H1 (cell line): ENCODE measurements at regions not wholly inside any gene's neighbourhood (a gene's known extent, or its start where the extent isn't known, plus 50 kb on each side); places are given as distances from the start of the nearest gene placed in this dataset.

Experiments used
- CTCF ChIA-PET: fragments of 300-600 bp; sonication (Branson Sonifier 250); formaldehyde crosslinking; loops from one replicate; lab custom pipeline; 2021; ENCODE audit not compliant: partially characterized antibody; lab: Charles Lee
- POLR2A ChIA-PET: fragments of 300-600 bp; sonication (Branson Sonifier 250); formaldehyde crosslinking; loops from one replicate; lab custom pipeline; 2021; ENCODE audit warnings: inconsistent platforms; ENCODE audit not compliant: partially characterized antibody; lab: Charles Lee
- DNase-seq, 2 experiments: peaks; one replicate each; pipeline versions ENCODE4 v3.0.0 to v3.0.0-alpha.2; 2010 to 2022; ENCODE audit warnings: low spot score in 2 of 2, low read depth in 1 of 2, mixed read lengths in 1 of 2
- FAIRE-seq: peaks from 2 replicates; lab custom pipeline; 2011; peaks lifted over from hg19 to GRCh38; lab: Jason Lieb, UNC
- H2AFZ ChIP-seq: 2 replicates; pipeline ENCODE4 v1.8.1; 2012; ENCODE audit warnings: low read length, inconsistent platforms
- H2AK5ac ChIP-seq: 2 replicates; pipeline ENCODE4 v1.6.1; 2013; ENCODE audit warnings: low read depth, low read length
- H2BK120ac ChIP-seq: replicated peaks from 2 replicates; pipeline ENCODE3; 2013; ENCODE audit warnings: low read depth, low read length, inconsistent platforms
- H2BK12ac ChIP-seq: 2 replicates; pipeline ENCODE4 v1.6.1; 2013; ENCODE audit warnings: low read depth, low read length
- H2BK15ac ChIP-seq: 2 replicates; pipeline ENCODE4 v1.6.1; 2013; ENCODE audit warnings: low read length
- H2BK20ac ChIP-seq: 2 replicates; pipeline ENCODE4 v1.6.1; 2013; ENCODE audit warnings: low read length
- H2BK5ac ChIP-seq: 2 replicates; pipeline ENCODE4 v1.6.1; 2013; ENCODE audit warnings: low read depth, low read length
- H3K14ac ChIP-seq: 2 replicates; pipeline ENCODE4 v1.6.1; 2013; ENCODE audit warnings: inconsistent platforms; ENCODE audit not compliant: insufficient read length
- H3K18ac ChIP-seq: 2 replicates; pipeline ENCODE4 v1.6.1; 2013; ENCODE audit warnings: low read length; ENCODE audit errors: extremely low read depth
- H3K23ac ChIP-seq: 2 replicates; pipeline ENCODE4 v1.6.1; 2013; ENCODE audit warnings: inconsistent platforms; ENCODE audit not compliant: insufficient read length
- H3K23me2 ChIP-seq: 2 replicates; pipeline ENCODE4 v1.6.1; 2013; ENCODE audit warnings: low read depth, low read length
- H3K27ac ChIP-seq: 2 replicates; pipeline ENCODE4 v1.6.1; 2011; ENCODE audit warnings: low read depth, low read length, inconsistent platforms
- H3K27me3 ChIP-seq, 4 experiments: replicated peaks in 1 of 4; 1 replicate in 1 of 4; 2 replicates in 3 of 4; pipeline versions ENCODE4 v1.6.1 to v1.8.1; 2011 to 2013; ENCODE audit warnings: low read length in 3 of 4, mild to moderate bottlenecking in 3 of 4, inconsistent platforms in 2 of 4, mixed read lengths in 2 of 4, moderate library complexity in 1 of 4; ENCODE audit not compliant: control insufficient read depth in 3 of 4, insufficient read depth in 3 of 4; ENCODE audit errors: extremely low read depth in 1 of 4
- H3K36me3 ChIP-seq, 4 experiments: 2 replicates each; pipeline versions ENCODE4 v1.6.1 to v1.8.1; 2011 to 2013; ENCODE audit warnings: mild to moderate bottlenecking in 4 of 4, low read length in 3 of 4, moderate library complexity in 2 of 4, control low read depth in 1 of 4, inconsistent platforms in 1 of 4; ENCODE audit not compliant: insufficient read depth in 4 of 4, control insufficient read depth in 2 of 4
- H3K4ac ChIP-seq: replicated peaks from 2 replicates; pipeline ENCODE3; 2013; ENCODE audit warnings: low read length, low read depth, mixed read lengths, inconsistent platforms; ENCODE audit not compliant: insufficient read length
- H3K4me1 ChIP-seq, 4 experiments: replicated peaks in 1 of 4; 1 replicate in 1 of 4; 2 replicates in 3 of 4; pipeline versions ENCODE4 v1.6.1 to v1.8.1; 2011 to 2013; ENCODE audit warnings: low read length in 3 of 4, inconsistent platforms in 2 of 4, mixed read lengths in 1 of 4; ENCODE audit not compliant: insufficient read depth in 4 of 4, control insufficient read depth in 3 of 4
- H3K4me2 ChIP-seq, 2 experiments: 2 replicates each; pipeline versions ENCODE4 v1.6.1 to v1.8.1; 2011 to 2013; ENCODE audit warnings: low read depth in 2 of 2, low read length in 2 of 2, control low read depth in 1 of 2, inconsistent platforms in 1 of 2, mild to moderate bottlenecking in 1 of 2; ENCODE audit not compliant: insufficient read depth in 1 of 2
- H3K4me3 ChIP-seq, 4 experiments: fragments of 200-600, 300-600 bp in 1 of 4; sonication (generic), shearing (Covaris generic), sonication (Bioruptor Twin) in 1 of 4; 2 replicates each; pipeline versions ENCODE4 v1.5.1 to v1.8.1; 2011 to 2016; ENCODE audit warnings: low read length in 4 of 4, low read depth in 3 of 4, control low read depth in 2 of 4, inconsistent platforms in 2 of 4, mild to moderate bottlenecking in 2 of 4, mixed read lengths in 1 of 4, moderate library complexity in 1 of 4; ENCODE audit not compliant: insufficient read depth in 2 of 4; ENCODE audit errors: extremely low read depth in 1 of 4
- H3K56ac ChIP-seq: replicated peaks from 2 replicates; pipeline ENCODE3; 2013; ENCODE audit warnings: low read depth, mild to moderate bottlenecking, mixed read lengths, low read length, inconsistent platforms; ENCODE audit not compliant: insufficient read length
- H3K79me1 ChIP-seq: 2 replicates; pipeline ENCODE4 v1.6.1; 2013; ENCODE audit warnings: low read depth, low read length, control low read depth
- H3K79me2 ChIP-seq, 2 experiments: 2 replicates each; pipeline versions ENCODE4 v1.6.1 to v1.8.1; 2012 to 2013; ENCODE audit warnings: low read length in 2 of 2, mild to moderate bottlenecking in 2 of 2, inconsistent platforms in 1 of 2; ENCODE audit not compliant: insufficient read depth in 2 of 2, control insufficient read depth in 1 of 2
- H3K9ac ChIP-seq, 4 experiments: replicated peaks in 1 of 4; 1 replicate in 1 of 4; 2 replicates in 3 of 4; pipeline versions ENCODE4 v1.6.1 to v1.8.1; 2011 to 2013; ENCODE audit warnings: low read depth in 3 of 4, low read length in 3 of 4, control low read depth in 2 of 4, mild to moderate bottlenecking in 2 of 4, moderate library complexity in 2 of 4, inconsistent platforms in 1 of 4; ENCODE audit errors: extremely low read depth in 1 of 4
- H3K9me3 ChIP-seq, 2 experiments: 2 replicates each; pipeline versions ENCODE4 v1.6.1 to v1.8.1; 2012 to 2013; ENCODE audit warnings: mild to moderate bottlenecking in 2 of 2, moderate library complexity in 2 of 2, control low read depth in 1 of 2, inconsistent platforms in 1 of 2, low read depth in 1 of 2, low read length in 1 of 2, mixed read lengths in 1 of 2; ENCODE audit not compliant: insufficient read depth in 2 of 2
- H4K20me1 ChIP-seq, 2 experiments: replicated peaks in 1 of 2; 2 replicates each; pipeline versions ENCODE3 to v1.8.1; 2011 to 2013; ENCODE audit warnings: inconsistent platforms in 2 of 2, low read length in 2 of 2, mild to moderate bottlenecking in 1 of 2; ENCODE audit not compliant: insufficient read depth in 2 of 2, control insufficient read depth in 1 of 2
- H4K5ac ChIP-seq: 2 replicates; pipeline ENCODE4 v1.6.1; 2013; ENCODE audit warnings: low read length, low read depth, mixed read lengths, inconsistent platforms; ENCODE audit not compliant: insufficient read length
- H4K8ac ChIP-seq: 2 replicates; pipeline ENCODE4 v1.8.0; 2013; ENCODE audit warnings: mild to moderate bottlenecking, moderate library complexity, low read length, inconsistent platforms; ENCODE audit not compliant: insufficient read depth; ENCODE audit errors: extremely low read depth
- H4K91ac ChIP-seq: replicated peaks from 2 replicates; pipeline ENCODE3; 2013; ENCODE audit warnings: low read length, mixed read lengths, inconsistent platforms; ENCODE audit not compliant: insufficient read length
- ATF3 ChIP-seq: IDR thresholded peaks from 2 replicates; pipeline ENCODE4 v1.6.1; 2011; ENCODE audit warnings: low read depth, mild to moderate bottlenecking, low read length; ENCODE audit not compliant: insufficient read depth
- JUND ChIP-seq: IDR thresholded peaks from 2 replicates; pipeline ENCODE4 v1.6.1; 2011; ENCODE audit warnings: mild to moderate bottlenecking, improper control_type of control experiment, low read length
- TAF1 ChIP-seq: IDR thresholded peaks from 2 replicates; pipeline ENCODE4 v1.6.1; 2011; ENCODE audit warnings: mild to moderate bottlenecking, low read depth, low read length
- WGBS, 2 experiments: shearing (Covaris generic) in 1 of 2; methylation state at CpG; one replicate each; pipeline versions ENCODE4 v1.1.6 to v1.1.7; 2013 to 2015; ENCODE audit warnings: low lambda C conversion rate in 2 of 2, mixed read lengths in 2 of 2, inconsistent platforms in 1 of 2, low coverage in 1 of 2, missing lambda C conversion rate in 1 of 2; ENCODE audit not compliant: insufficient replicate concordance in 2 of 2, insufficient coverage in 1 of 2, insufficient read length in 1 of 2; ENCODE audit errors: extremely low coverage in 1 of 2, missing lambda C conversion rate in 1 of 2; 5-methylcytosine and 5-hydroxymethylcytosine counted together
- TF ChIP-seq, protein P1 (sequence below): IDR thresholded peaks from 2 replicates; pipeline ENCODE4 v1.6.1; 2011; ENCODE audit warnings: low read length, improper control_type of control experiment
- TF ChIP-seq, protein P2 (sequence below): IDR thresholded peaks from 2 replicates; pipeline ENCODE4 v1.6.1; 2012; ENCODE audit warnings: inconsistent platforms

DNA sequence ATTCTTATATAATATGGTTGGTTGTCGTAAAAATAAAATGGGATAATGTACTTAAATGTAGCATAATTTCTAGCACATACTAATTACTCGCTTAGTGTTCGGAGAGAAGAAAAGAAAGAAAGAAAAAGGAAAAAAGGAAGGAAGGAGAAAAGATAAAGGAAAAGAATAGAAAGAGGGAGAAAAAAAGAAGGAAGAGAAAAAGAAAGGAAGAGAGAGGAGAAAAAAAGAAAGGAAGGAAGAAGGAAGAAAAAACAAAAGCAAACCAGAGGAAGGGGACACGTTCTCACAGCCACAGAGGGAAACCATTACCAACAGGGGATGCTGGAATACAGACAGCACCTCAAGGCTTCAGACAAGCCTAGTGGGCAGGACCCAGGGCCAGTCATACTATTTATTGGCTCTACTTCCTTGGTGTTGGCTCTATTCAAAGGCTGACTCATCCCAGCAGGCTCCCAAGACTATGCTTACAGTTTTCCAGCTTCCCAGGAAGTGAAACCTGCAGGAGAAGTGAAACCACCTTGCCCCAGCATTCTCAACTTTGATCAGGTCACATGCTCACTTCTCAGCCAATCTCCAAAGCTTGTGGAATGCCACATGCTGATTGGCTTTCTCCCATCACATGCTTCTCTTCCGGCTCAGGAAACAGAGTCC lies 273.5 kb upstream of the IRX5 start:
- Histone ChIP-seq H3K23ac (no peak overlapping the region), H4K20me1 (no peaks in the 10 kb centered on the region), H3K4ac (no peak overlapping the region)
- CTCF ChIA-PET: interaction anchor here (1.0 kb wide), 1 partner anchor 283 kb away, joined by 3 read pairs; no protein-coding TSS in a partner anchor
- TF ChIP-seq JUND: peak; percentile 44; the same call in 1 of the 2 replicates
- TF ChIP-seq, protein P1, sequence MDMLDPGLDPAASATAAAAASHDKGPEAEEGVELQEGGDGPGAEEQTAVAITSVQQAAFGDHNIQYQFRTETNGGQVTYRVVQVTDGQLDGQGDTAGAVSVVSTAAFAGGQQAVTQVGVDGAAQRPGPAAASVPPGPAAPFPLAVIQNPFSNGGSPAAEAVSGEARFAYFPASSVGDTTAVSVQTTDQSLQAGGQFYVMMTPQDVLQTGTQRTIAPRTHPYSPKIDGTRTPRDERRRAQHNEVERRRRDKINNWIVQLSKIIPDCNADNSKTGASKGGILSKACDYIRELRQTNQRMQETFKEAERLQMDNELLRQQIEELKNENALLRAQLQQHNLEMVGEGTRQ: peak; percentile 66; the same call in 1 of the 2 replicates
- TF ChIP-seq, protein P2, sequence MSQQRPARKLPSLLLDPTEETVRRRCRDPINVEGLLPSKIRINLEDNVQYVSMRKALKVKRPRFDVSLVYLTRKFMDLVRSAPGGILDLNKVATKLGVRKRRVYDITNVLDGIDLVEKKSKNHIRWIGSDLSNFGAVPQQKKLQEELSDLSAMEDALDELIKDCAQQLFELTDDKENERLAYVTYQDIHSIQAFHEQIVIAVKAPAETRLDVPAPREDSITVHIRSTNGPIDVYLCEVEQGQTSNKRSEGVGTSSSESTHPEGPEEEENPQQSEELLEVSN: no peak
- TF ChIP-seq TAF1: no peak
- peak; percentile 15; the same call in 1 of the 2 replicates for TF ChIP-seq ATF3
- TF ChIP-seq, all 59 proteins: peak for 3
- no peak overlapping the region for H2BK15ac ChIP-seq
- no peak overlapping the region for H3K56ac ChIP-seq
- FAIRE-seq (no peak), DNase-seq (no peak)
- no peak overlapping the region for H2BK20ac ChIP-seq
- H3K27me3 ChIP-seq: peaks cover 19 to 44% (median 36%) of the 10 kb centered on the region in 4 experiments
- no peak overlapping the region for H3K14ac ChIP-seq
- no peaks in the 10 kb centered on the region; the same call in 1 of the 2 replicates for H3K23me2 ChIP-seq
- no peak overlapping the region for H4K91ac ChIP-seq
- no peak overlapping the region for H2BK5ac ChIP-seq
- no peak overlapping the region for H2AFZ ChIP-seq
- no peaks in the 10 kb centered on the region for H3K36me3 ChIP-seq
- H3K4me3 ChIP-seq: no peak overlapping the region
- no peaks in the 10 kb centered on the region for H3K79me1 ChIP-seq
- H3K27ac ChIP-seq: no peak overlapping the region
- no peak overlapping the region for H3K9ac ChIP-seq
- POLR2A ChIA-PET: interaction anchor here (1.1 kb wide), 1 partner anchor 540 kb away, joined by 4 read pairs; no protein-coding TSS in a partner anchor
- H3K9me3 ChIP-seq: no peaks in the 10 kb centered on the region
- no peak overlapping the region for H2AK5ac ChIP-seq
- no peak overlapping the region for H2BK120ac ChIP-seq
- no peak overlapping the region for H4K5ac ChIP-seq
- peaks cover 7 to 17% (median 13%) of the 10 kb centered on the region in 4 experiments for H3K4me1 ChIP-seq
- no peak overlapping the region for H3K18ac ChIP-seq
- H2BK12ac ChIP-seq: no peak overlapping the region
- WGBS, 2 experiments: 92% methylated on average over 5 of the region's 5 CpGs; no CpG with 5 or more reads in 1 of the 2 experiments
- no peak overlapping the region for H3K4me2 ChIP-seq
- H3K79me2 ChIP-seq: no peaks in the 10 kb centered on the region
- H4K8ac ChIP-seq: no peak overlapping the region
